ENCODE measurements at regions not wholly inside any gene's neighbourhood (a gene's known extent, or its start where the extent isn't known, plus 50 kb on each side); places are given as distances from the start of the nearest gene placed in this dataset.

DNA sequence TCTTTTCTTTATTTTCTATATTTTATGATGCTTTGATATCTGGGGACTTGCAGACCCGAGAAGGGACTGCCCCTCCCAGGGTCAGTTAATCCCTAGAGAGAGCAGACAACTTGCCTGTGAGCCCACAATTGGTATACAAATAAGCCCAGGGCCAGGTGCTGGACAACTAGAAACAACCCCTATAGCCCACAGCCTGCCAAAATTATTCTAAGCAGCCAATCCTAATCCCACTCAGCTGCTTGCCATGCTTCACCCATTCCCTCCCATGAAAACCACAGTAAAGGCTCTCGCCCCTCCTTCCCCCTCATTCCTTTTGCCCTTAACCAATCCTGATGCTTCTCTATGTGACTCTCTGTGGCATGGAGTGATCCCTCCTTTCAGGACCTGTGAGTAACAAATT lies 380.7 kb downstream of the RBM43 start:
- no peak for DNase-seq
- Histone ChIP-seq H3K27me3 (ENCODE audit: control insufficient read depth, insufficient read depth, low read length) (no peaks in the 10 kb centered on the region), H3K36me3 (replicated peaks; ENCODE audit: control insufficient read depth, insufficient read depth, low read length) (no peaks in the 10 kb centered on the region), H3K4me3 (ENCODE audit: insufficient read depth, low read depth, low read length) (no peak overlapping the region)

DNA sequence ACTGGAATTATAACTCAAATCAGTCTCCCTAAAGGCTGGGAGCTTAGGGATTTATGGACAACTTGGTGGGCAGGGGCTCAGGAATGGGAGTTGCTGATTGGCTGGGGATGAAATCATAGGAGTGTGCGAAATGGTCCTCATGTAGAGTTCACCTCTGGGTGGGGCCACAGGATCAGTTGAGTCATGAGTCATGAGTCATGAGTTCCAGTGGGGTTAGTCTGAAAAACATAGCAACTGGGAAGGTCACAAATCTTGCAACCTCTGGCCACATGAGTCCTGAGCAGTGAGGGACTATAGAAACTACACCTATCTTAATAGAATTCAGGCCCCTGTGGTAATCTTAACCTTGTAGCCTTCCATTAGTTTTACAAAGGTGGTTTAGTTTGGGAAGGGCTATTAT lies 383.3 kb downstream of the RBM43 start:
- Histone ChIP-seq H3K4me3 (ENCODE audit: insufficient read depth, low read depth, low read length) (no peak overlapping the region), H3K27me3 (ENCODE audit: control insufficient read depth, insufficient read depth, low read length) (no peaks in the 10 kb centered on the region)

GRCh38 chr2:150876251-150876950 lies 385.3 kb downstream of the RBM43 start:
- H3K27me3 ChIP-seq (ENCODE audit: control insufficient read depth, insufficient read depth, low read length), result no peaks in the 10 kb centered on the region
- no peaks in the 10 kb centered on the region for H3K36me3 ChIP-seq (replicated peaks; ENCODE audit: control insufficient read depth, insufficient read depth, low read length)
- DNase-seq, result no peak
- no peak overlapping the region for H3K4me3 ChIP-seq (ENCODE audit: insufficient read depth, low read depth, low read length)

More for the DNA sequence above, 383.3 kb downstream of the RBM43 start:
- H3K36me3 ChIP-seq (replicated peaks; ENCODE audit: control insufficient read depth, insufficient read depth, low read length), result no peaks in the 10 kb centered on the region
- no peak for DNase-seq

DNA sequence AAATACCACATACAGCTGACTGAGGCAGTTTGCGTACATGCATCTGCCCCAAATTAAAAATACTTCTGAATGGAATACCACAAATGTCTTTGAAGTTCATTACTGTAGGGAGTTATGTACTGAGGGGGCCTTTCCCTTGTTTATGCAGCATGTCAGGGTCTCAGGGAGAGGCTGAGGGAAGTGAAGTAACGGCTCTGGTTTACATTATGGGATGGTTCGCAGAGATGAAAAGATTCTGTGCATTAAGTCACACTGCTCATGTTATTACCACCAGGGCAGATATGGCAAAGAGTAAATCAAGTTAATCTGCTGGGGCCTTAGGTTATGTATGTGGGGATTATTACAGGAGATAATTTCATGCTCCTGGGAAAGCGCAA lies 385.9 kb upstream of the RND3 start:
- H3K27me3 ChIP-seq (ENCODE audit: control insufficient read depth, insufficient read depth, low read length), result no peaks in the 10 kb centered on the region
- no peak for DNase-seq

GRCh38 chr2:150872756-150873395 lies 385.4 kb upstream of the RND3 start:
- no peaks in the 10 kb centered on the region for H3K27me3 ChIP-seq (ENCODE audit: control insufficient read depth, insufficient read depth, low read length)
- H3K4me3 ChIP-seq (ENCODE audit: insufficient read depth, low read depth, low read length), result no peak overlapping the region
- no peaks in the 10 kb centered on the region for H3K36me3 ChIP-seq (replicated peaks; ENCODE audit: control insufficient read depth, insufficient read depth, low read length)
- DNase-seq, result peak; percentile 9

More for the DNA sequence above, 385.9 kb upstream of the RND3 start:
- no peaks in the 10 kb centered on the region for H3K36me3 ChIP-seq (replicated peaks; ENCODE audit: control insufficient read depth, insufficient read depth, low read length)
- no peak overlapping the region for H3K4me3 ChIP-seq (ENCODE audit: insufficient read depth, low read depth, low read length)

DNA sequence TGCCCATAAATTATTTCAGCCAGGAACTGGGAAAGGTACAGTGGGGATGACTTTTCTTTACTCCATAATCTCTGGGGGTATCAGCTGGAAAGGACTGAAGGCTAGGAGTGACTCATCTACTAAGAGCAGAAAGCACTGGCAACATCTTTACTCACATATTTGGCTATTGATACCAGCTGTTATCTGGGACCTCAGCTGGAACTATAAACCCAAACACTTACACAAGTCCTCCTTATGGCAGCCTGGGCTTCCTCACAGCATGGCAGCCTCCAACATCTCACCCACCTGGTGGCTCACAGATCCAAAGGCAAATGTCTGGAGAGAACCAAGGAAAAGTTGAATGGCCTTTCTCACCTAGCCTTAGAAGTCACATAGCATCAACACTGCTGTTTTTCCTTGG lies 379.0 kb upstream of the RND3 start:
- DNase-seq, result no peak
- Histone ChIP-seq H3K4me3 (ENCODE audit: insufficient read depth, low read depth, low read length) (no peak overlapping the region), H3K27me3 (ENCODE audit: control insufficient read depth, insufficient read depth, low read length) (no peaks in the 10 kb centered on the region)

GRCh38 chr2:150863691-150864090 lies 376.2 kb upstream of the RND3 start:
- no peak overlapping the region for H3K4me3 ChIP-seq (ENCODE audit: insufficient read depth, low read depth, low read length)
- no peaks in the 10 kb centered on the region for H3K27me3 ChIP-seq (ENCODE audit: control insufficient read depth, insufficient read depth, low read length)
- DNase-seq, result no peak
- H3K36me3 ChIP-seq (replicated peaks; ENCODE audit: control insufficient read depth, insufficient read depth, low read length), result no peaks in the 10 kb centered on the region

More for the DNA sequence above, 379.0 kb upstream of the RND3 start:
- no peaks in the 10 kb centered on the region for H3K36me3 ChIP-seq (replicated peaks; ENCODE audit: control insufficient read depth, insufficient read depth, low read length)

DNA sequence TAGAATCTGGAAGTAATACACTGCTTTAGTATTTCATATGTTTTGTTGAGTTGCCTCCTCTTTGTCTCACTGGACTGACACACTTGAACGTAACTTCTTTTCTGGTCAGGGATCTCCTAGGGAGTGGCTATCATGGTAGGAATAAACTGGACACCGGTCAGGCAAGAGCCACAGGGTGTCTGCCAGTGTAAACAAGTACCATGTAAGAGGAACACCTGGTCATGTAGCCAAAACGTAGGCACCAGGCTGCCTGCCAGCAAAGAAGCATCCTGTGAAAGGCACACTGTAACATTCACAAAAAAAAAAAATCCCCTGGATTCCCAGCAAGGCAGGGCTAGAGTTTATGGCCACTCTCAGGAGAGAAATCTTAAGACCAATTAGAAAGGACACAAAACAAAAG lies 372.8 kb upstream of the RND3 start:
- no peak overlapping the region for H3K4me3 ChIP-seq (ENCODE audit: insufficient read depth, low read depth, low read length)
- no peak for DNase-seq
- H3K36me3 ChIP-seq (replicated peaks; ENCODE audit: control insufficient read depth, insufficient read depth, low read length), result no peaks in the 10 kb centered on the region
- no peaks in the 10 kb centered on the region for H3K27me3 ChIP-seq (ENCODE audit: control insufficient read depth, insufficient read depth, low read length)

DNA sequence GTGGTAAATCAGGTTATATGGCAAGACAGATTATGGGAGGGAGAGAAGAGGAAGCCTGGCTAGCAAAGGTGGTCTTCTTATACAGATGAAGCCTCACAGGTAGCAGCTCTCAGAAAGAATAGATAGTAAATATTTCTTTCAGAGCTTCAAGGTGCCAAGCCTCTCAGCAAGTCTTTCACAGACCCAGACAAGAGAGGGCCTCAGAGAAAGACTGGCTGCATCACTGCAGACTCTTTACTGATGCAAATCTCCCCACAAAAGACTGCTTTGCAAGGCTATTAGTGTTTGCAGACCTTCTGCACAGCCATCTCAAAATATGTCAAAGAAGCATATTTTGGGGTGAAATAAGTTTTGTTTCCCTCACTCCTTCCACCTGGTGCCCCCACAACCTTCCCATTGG lies 372.4 kb upstream of the RND3 start:
- H3K4me3 ChIP-seq (ENCODE audit: insufficient read depth, low read depth, low read length), result no peak overlapping the region
- no peaks in the 10 kb centered on the region for H3K27me3 ChIP-seq (ENCODE audit: control insufficient read depth, insufficient read depth, low read length)
- no peak for DNase-seq
- no peaks in the 10 kb centered on the region for H3K36me3 ChIP-seq (replicated peaks; ENCODE audit: control insufficient read depth, insufficient read depth, low read length)

DNA sequence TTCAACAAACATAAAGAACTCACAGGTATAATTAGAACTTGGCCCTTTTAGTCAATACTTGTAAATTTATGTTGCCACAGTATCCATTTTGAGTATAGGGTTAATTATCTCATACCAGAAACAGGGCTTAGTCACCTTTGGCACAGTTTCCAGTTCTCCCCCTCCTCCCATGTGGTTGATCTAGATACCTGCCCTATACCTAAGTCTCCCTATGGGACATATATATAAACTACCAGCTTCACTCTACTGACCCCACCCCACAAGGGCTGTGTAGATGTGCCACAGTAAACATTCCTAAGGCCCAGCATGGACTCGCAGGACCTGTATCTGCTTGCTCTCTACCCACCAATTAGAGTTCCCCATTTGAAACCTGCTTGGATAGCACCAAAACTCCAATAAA lies 371.7 kb upstream of the RND3 start:
- DNase-seq, result no peak
- Histone ChIP-seq H3K4me3 (ENCODE audit: insufficient read depth, low read depth, low read length) (no peak overlapping the region), H3K27me3 (ENCODE audit: control insufficient read depth, insufficient read depth, low read length) (no peaks in the 10 kb centered on the region), H3K36me3 (replicated peaks; ENCODE audit: control insufficient read depth, insufficient read depth, low read length) (no peaks in the 10 kb centered on the region)

- no peak overlapping the region for H3K4me3 ChIP-seq (ENCODE audit: insufficient read depth, low read depth, low read length)
- H3K27me3 ChIP-seq (ENCODE audit: control insufficient read depth, insufficient read depth, low read length), result no peaks in the 10 kb centered on the region
- no peak for DNase-seq
- no peaks in the 10 kb centered on the region for H3K36me3 ChIP-seq (replicated peaks; ENCODE audit: control insufficient read depth, insufficient read depth, low read length)
Measured at GRCh38 chr2:150858382-150858781, 370.9 kb upstream of the RND3 start.

DNA sequence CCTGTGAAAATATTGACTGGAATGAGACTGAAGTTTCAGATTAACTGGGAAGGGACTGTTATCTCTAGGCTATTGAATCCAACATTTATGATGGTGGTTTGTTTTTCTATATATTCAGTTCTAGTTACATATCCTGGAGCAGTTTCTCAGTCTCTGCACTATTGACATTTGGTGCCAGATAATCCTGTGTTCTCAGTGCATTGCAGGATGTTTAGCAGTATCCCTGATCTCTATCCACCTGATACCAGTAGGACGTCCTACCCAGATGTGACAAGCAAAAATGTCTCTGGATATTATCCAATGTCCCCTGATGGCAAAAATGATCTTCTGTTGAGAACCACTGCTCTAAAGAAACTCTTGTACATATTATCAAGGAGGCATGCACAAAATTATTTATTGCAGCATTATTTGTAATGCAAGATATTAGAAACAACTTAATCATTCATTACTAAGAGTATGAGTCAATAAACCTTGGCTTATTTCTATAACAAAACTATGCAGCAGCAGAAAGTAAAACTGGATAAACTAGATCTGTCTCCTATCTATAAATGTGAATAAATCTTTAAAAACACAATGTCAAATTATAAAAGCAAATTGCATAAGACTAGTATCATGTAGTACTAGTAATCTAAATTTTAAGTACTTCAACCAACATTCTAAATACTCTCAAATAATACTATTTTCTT lies 369.3 kb upstream of the RND3 start:
- H3K4me3 ChIP-seq (ENCODE audit: insufficient read depth, low read depth, low read length), result no peak overlapping the region
- H3K27me3 ChIP-seq (ENCODE audit: control insufficient read depth, insufficient read depth, low read length), result no peaks in the 10 kb centered on the region
- DNase-seq, result no peak
- no peaks in the 10 kb centered on the region for H3K36me3 ChIP-seq (replicated peaks; ENCODE audit: control insufficient read depth, insufficient read depth, low read length)

DNA sequence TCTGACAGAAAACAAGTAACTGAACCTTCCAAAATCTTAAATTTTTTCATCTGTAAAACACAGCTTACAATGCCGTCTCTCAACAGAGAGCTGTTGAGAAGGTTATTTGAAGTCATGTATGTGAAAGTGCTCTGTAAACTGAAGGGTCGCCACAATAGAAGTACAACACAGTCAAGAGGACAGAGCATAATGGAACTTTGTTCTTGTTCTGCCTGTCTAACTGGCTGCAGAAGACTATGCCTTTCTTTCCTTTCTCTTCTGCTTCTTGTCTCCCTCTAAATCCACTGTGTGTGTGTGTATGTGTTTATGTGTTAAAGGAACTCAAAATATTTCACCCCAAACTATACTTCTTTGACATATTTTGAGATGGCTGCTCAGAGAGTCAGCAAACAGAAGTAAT lies 365.8 kb upstream of the RND3 start:
- H3K27me3 ChIP-seq (ENCODE audit: control insufficient read depth, insufficient read depth, low read length), result no peaks in the 10 kb centered on the region

DNA sequence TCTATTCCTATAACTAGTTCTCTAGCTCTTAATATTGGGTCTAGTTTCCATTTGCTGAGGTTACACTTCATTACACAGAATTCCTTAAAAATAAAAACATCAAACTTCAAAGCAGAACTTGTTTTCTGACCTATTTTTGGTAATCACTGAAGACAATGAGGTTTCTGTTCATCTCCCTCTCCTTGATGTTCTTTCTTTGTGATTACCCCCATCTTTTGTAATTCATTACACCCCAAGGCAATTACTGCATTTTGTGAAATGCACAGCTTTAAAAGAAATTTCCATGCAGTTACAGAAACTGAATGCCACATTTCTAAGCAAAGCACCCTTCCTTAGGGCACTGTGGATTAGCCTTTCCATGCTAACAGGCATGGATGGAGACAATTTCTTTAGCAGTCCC lies 363.2 kb upstream of the RND3 start:
- no peaks in the 10 kb centered on the region for H3K36me3 ChIP-seq (replicated peaks; ENCODE audit: control insufficient read depth, insufficient read depth, low read length)
- no peak for DNase-seq
- H3K27me3 ChIP-seq (ENCODE audit: control insufficient read depth, insufficient read depth, low read length), result no peaks in the 10 kb centered on the region
- no peak overlapping the region for H3K4me3 ChIP-seq (ENCODE audit: insufficient read depth, low read depth, low read length)

More for the DNA sequence above, 365.8 kb upstream of the RND3 start:
- Histone ChIP-seq H3K4me3 (ENCODE audit: insufficient read depth, low read depth, low read length) (no peak overlapping the region), H3K36me3 (replicated peaks; ENCODE audit: control insufficient read depth, insufficient read depth, low read length) (no peaks in the 10 kb centered on the region)
- DNase-seq, result no peak

- no peaks in the 10 kb centered on the region for H3K36me3 ChIP-seq (replicated peaks; ENCODE audit: control insufficient read depth, insufficient read depth, low read length)
- no peak overlapping the region for H3K4me3 ChIP-seq (ENCODE audit: insufficient read depth, low read depth, low read length)
- H3K27me3 ChIP-seq (ENCODE audit: control insufficient read depth, insufficient read depth, low read length), result no peaks in the 10 kb centered on the region
- DNase-seq, result no peak
Measured at GRCh38 chr2:150847578-150847977, 360.1 kb upstream of the RND3 start.

Measured in H7 (cell line).